RWPE2 (cell line): ENCODE measurements at regions not wholly inside any gene's neighbourhood (a gene's known extent, or its start where the extent isn't known, plus 50 kb on each side); places are given as distances from the start of the nearest gene placed in this dataset.

Source experiments
- ATAC-seq: fragments of 200-7000 bp; cut with Tn5 transposase; 3 replicates; pipeline ENCODE4 v1.9.1; 2021; ENCODE audit warnings: low read depth
- DNase-seq: peaks from one replicate; pipeline ENCODE4 v3.0.0-alpha.2; 2020; ENCODE audit warnings: low spot score
- H3K27ac ChIP-seq: fragments of 450-650 bp; 2 replicates; pipeline ENCODE4 v1.5.1; 2017; ENCODE audit warnings: mild to moderate bottlenecking; ENCODE audit not compliant: poor library complexity, severe bottlenecking
- H3K27me3 ChIP-seq: fragments of 250-450 bp; sonication (Bioruptor Pico); 2 replicates; pipeline ENCODE4 v1.5.1; 2021; ENCODE audit warnings: mild to moderate bottlenecking, moderate library complexity; ENCODE audit not compliant: insufficient read depth, poor library complexity, severe bottlenecking
- H3K36me3 ChIP-seq: fragments of 250-450 bp; sonication (Bioruptor Pico); 2 replicates; pipeline ENCODE4 v1.5.1; 2020; ENCODE audit warnings: low read depth, mild to moderate bottlenecking, moderate library complexity
- H3K4me1 ChIP-seq: fragments of 250-450 bp; sonication (Bioruptor Pico); 2 replicates; pipeline ENCODE4 v1.5.1; 2021; ENCODE audit warnings: mild to moderate bottlenecking, moderate library complexity; ENCODE audit not compliant: insufficient read depth, poor library complexity, severe bottlenecking
- H3K4me3 ChIP-seq: fragments of 250-450 bp; sonication (Bioruptor Pico); 2 replicates; pipeline ENCODE4 v1.5.1; 2021; ENCODE audit warnings: mild to moderate bottlenecking, moderate library complexity; ENCODE audit not compliant: severe bottlenecking
- H3K9me3 ChIP-seq: fragments of 250-450 bp; sonication (Bioruptor Pico); 2 replicates; pipeline ENCODE4 v1.5.1; 2021; ENCODE audit warnings: mild to moderate bottlenecking, moderate library complexity; ENCODE audit not compliant: severe bottlenecking
- TF ChIP-seq, protein P1 (sequence below): fragments of 450-650 bp; IDR thresholded peaks from one replicate; pipeline ENCODE4 v1.5.1; 2017; ENCODE audit warnings: mild to moderate bottlenecking, moderate library complexity; ENCODE audit not compliant: poor library complexity, severe bottlenecking

DNA sequence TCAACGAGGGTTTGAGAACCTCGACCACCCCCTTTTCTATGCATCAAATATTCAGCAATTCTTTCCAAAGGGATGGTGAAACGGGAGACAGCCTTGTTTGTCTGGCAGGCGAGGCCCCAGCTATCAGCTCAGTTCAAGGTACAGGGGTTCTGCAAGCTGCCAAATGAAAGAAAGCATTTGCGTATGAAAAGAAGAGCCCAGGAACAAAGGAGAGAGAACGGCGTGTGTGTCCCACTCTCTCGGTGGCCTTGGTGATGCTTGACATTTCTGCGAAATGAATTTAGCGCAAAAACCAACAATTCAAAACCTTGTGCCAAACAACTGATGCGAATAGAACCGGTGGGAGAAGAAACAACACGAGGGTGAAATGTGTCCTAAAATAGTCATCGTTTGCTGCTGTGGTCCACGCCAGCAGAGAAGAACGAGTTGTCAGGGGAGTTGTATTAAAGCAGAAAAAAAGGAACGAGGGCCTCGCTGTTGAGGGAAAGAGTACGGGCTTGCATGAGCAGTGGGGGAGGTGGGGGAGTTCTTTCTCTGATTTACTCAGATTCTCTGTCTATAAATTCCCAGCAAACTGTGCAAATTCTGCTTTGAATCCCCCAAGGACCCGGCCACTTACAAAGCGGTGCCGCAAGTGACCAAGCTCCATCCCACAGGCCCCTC, 97.7 kb downstream of the TMEM130 start:
- no peak for DNase-seq
- Histone ChIP-seq H3K9me3 (no peaks in the 10 kb centered on the region), H3K27ac (no peak overlapping the region), H3K36me3 (no peaks in the 10 kb centered on the region), H3K4me3 (no peak overlapping the region), H3K4me1 (no peaks in the 10 kb centered on the region), H3K27me3 (peaks cover 4% of the 10 kb centered on the region)
- ATAC-seq: no peak
- TF ChIP-seq, protein P1, sequence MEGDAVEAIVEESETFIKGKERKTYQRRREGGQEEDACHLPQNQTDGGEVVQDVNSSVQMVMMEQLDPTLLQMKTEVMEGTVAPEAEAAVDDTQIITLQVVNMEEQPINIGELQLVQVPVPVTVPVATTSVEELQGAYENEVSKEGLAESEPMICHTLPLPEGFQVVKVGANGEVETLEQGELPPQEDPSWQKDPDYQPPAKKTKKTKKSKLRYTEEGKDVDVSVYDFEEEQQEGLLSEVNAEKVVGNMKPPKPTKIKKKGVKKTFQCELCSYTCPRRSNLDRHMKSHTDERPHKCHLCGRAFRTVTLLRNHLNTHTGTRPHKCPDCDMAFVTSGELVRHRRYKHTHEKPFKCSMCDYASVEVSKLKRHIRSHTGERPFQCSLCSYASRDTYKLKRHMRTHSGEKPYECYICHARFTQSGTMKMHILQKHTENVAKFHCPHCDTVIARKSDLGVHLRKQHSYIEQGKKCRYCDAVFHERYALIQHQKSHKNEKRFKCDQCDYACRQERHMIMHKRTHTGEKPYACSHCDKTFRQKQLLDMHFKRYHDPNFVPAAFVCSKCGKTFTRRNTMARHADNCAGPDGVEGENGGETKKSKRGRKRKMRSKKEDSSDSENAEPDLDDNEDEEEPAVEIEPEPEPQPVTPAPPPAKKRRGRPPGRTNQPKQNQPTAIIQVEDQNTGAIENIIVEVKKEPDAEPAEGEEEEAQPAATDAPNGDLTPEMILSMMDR: no peak

DNA sequence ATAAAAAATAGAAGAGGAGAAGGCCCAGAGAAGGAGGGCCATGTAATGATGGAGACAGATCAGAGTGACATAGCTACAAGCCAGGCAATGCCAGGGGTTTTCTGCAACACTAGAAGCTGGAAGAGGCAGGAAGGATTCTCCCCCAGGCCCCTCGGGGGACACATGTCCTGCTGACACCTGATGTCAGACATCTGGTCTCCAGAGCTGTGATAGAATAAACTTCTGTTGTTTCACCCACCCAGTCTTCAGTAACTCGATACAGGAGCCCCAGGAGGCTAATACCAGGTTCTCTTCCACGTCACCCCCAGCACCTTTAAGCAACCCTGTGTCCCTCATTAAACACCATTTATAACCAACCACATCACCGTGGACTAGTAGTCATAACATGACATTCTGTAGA, 94.9 kb downstream of the TMEM130 start:
- TF ChIP-seq, protein P1: no peak
- Histone ChIP-seq H3K4me1 (no peaks in the 10 kb centered on the region), H3K27me3 (no peaks in the 10 kb centered on the region), H3K27ac (no peak overlapping the region), H3K9me3 (no peaks in the 10 kb centered on the region), H3K36me3 (no peaks in the 10 kb centered on the region), H3K4me3 (no peak overlapping the region)
- ATAC-seq (no peak), DNase-seq (no peak)

DNA sequence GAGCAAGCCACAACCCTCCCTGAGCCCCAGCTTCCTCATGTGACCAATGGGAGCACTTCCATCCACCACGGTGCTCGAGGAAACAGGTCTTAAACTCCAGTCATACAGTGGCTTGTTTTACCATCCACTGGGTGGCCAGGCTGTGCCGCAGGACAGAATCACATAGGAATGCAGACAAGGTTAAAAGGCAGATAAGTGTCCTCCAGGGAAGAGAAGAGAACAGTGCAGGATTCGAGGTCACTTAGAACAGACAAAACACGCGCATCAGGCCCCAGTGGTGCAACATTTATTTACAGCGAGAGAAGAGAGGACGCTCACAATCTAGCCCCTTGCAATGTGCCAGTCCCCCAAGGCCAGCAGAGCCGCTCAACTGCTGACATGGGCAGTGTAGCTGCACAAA, 92.8 kb downstream of the TMEM130 start:
- Histone ChIP-seq H3K4me1 (no peaks in the 10 kb centered on the region), H3K36me3 (no peaks in the 10 kb centered on the region), H3K9me3 (no peaks in the 10 kb centered on the region), H3K27ac (no peak overlapping the region), H3K27me3 (no peaks in the 10 kb centered on the region), H3K4me3 (no peak overlapping the region)
- TF ChIP-seq, protein P1: no peak
- no peak for ATAC-seq
- no peak for DNase-seq

DNA sequence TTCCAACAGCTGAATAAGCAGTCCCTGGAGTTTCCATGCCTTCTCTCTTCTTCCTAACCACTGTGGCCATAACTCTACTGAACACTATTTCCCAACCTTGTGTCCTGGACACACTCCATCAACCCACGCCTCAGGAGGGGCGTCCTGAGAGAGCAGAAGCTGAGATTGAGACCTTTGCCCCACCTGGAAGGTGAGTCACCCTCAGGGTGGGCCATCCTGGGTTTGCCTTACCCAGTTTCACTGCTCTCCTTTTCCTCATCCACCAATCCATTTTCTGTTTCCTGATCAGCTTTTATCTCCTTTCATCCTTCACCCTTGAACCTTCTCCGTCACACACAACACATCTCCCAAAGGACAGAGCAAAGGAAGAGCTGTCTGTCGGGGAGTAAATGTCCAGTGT, 91.4 kb downstream of the TMEM130 start:
- no peaks in the 10 kb centered on the region for H3K27me3 ChIP-seq
- H3K9me3 ChIP-seq: no peaks in the 10 kb centered on the region
- ATAC-seq (no peak), DNase-seq (no peak)
- no peaks in the 10 kb centered on the region for H3K36me3 ChIP-seq
- TF ChIP-seq, protein P1: no peak
- no peaks in the 10 kb centered on the region for H3K4me1 ChIP-seq
- H3K27ac ChIP-seq: no peak overlapping the region
- H3K4me3 ChIP-seq: no peak overlapping the region

DNA sequence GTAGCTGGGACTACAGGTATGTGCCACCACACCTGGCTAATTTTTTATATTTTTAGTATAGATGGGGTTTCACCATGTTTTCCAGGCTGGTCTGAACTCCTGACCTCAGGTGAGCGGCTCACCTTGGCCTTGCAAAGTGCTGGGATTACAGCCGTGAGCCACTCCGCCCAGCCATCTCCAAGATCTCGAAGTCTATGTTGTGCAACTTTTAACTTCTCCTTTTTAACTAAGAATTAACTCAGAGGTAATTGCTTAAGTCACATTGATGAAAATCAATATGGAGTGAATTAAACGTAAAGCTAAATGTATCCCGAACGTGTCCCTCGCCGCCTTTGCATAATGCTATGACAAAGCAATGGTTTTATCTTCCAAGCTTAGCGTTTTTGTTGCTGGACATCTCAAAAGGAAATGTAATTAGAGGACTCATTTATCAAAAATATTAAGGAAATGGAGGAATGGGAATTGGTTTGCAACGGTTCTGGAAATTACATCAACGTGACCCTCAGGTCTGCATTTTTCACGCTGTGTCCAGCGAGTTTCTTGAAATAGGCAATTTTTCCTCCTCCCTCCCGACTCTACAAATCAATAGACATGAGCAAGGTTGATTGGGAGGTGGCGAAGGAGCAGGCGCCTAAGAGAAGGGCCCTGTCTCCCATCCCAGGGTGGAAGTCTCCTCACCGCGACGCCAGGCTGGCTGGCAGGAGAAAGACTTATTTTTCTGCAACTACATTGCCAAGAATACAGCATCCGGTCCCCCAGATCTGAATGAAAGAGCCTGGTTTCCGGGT, 89.8 kb downstream of the TMEM130 start:
- H3K27ac ChIP-seq: no peak overlapping the region

More for the DNA sequence above, 89.8 kb downstream of the TMEM130 start:
- ATAC-seq: no peak
- TF ChIP-seq, protein P1: no peak
- H3K36me3 ChIP-seq: no peaks in the 10 kb centered on the region
- no peaks in the 10 kb centered on the region for H3K9me3 ChIP-seq
- H3K27me3 ChIP-seq: no peaks in the 10 kb centered on the region
- no peak overlapping the region for H3K4me3 ChIP-seq
- no peaks in the 10 kb centered on the region for H3K4me1 ChIP-seq
- DNase-seq: no peak
